ENCODE measurements at regions not wholly inside any gene's neighbourhood (a gene's known extent, or its start where the extent isn't known, plus 50 kb on each side); places are given as distances from the start of the nearest gene placed in this dataset.

DNA sequence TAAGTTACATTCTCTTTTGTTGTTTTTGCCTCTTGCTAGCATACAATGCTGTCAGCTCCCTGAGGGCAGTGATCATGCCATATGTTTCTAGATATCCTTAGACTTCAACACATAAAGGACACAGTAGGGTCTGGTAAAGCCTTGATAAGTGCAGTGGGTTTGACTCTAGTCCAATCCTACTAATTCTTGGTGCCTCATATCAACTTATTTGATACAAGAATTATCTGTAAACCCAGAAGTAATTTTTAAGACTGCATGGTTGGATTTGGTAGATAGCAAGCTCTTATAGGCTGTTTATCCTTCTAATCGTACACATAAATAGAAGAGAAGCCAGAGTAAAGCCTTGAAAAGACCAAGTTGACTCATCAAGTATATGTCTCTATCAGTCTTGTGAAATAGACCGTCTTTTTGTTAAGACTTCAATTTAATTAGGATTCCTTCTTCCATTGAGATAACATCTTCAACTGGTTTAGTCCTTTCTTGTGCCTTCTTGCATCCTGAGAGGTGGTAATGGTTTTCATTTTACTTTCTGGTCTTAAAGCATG, 265.6 kb upstream of the CDIN1 start:
- DNase-seq: no peak

DNA sequence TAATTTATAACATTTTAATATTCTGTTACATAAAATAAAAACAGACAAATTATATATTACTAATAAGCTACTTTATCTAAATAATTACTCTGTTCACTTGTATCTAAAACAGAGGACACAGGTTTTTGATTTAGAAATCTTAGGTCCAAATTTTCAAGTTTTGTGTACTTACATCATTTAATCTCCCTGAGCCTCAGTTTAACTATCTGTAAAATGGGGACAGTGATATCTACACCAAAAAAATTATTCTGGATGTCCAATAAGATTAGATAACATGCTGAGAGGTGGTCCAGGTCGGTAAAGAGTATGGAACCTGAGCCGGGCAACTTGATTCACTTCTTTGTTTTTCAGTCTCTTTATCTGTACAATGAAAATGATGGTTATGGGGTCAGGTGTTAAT, 263.8 kb upstream of the CDIN1 start:
- no peak for DNase-seq

DNA sequence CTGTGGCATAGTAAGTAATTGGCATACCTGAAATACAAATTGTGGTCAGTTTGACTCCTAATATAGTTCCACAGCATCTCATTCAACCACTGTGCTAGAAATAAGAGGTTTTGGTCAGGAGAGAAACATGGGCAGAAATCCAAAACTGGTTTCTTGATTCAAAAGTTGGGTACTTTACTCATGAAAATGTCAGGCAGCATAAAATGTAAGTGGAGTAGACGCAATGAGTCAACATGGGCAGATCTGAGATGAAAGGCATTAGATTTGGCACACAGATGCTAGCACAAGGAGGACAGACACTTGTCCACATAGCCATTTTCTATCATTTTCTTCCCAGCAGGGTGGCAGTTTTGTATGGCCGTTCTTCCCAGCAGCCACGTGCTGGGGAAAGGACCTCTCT, 255.8 kb upstream of the CDIN1 start:
- DNase-seq: no peak

DNA sequence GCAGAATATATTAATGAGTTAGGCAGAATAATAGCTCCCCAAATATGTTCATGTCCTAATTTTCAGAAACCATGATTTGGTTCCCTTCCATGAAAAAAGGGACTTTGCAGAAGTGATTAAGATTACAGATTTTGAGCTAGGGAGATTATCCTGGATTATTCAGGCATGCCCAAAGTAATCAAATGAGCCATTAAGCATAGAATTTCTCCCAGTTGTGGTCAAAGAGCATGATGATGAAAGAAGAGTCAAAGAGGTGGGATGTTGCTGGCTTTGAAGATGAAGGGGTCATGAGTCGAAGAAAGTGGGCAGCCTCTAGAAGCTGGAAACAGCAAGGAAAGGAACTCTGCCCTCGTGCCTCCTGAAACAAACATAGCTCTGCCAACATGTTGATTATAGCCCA, 254.2 kb upstream of the CDIN1 start:
- DNase-seq: no peak

DNA sequence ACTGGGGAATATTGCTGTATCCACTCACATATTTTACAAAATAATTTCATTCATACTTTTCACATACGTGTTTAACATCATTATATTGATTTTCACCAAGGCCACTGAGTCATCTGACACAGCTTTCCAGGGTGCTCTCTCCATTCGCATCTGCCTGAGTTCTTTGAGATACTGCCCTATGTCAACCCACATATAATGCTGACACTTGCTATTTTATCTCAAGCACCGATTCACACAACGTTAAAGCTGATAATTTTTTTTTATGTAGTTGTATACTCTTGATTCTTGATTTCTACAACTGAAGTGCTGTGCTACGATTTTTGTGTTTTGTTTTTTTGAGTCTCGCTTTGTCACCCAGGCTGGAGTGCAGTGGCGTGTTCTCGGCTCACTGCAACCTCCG, 249.8 kb upstream of the CDIN1 start:
- no peak for DNase-seq

DNA sequence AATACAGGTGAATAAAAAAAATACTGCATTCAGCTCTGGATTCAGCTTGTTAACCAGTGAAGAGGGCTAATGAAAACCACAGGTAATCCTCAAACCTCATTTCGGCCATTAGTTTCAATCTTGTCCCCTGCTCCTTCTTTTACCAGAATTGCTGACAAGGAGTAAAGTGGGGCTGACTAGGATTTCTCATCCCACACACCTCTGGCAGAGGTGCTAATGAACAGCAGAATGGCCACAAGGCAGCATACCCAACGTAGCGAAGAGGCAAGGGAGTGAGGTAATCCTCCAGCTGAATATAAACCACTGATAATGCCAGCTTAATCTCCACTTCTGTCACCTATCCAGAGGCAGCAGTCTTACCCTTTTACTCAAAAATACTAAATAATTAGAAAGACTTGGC, 248.8 kb upstream of the CDIN1 start:
- DNase-seq: no peak

DNA sequence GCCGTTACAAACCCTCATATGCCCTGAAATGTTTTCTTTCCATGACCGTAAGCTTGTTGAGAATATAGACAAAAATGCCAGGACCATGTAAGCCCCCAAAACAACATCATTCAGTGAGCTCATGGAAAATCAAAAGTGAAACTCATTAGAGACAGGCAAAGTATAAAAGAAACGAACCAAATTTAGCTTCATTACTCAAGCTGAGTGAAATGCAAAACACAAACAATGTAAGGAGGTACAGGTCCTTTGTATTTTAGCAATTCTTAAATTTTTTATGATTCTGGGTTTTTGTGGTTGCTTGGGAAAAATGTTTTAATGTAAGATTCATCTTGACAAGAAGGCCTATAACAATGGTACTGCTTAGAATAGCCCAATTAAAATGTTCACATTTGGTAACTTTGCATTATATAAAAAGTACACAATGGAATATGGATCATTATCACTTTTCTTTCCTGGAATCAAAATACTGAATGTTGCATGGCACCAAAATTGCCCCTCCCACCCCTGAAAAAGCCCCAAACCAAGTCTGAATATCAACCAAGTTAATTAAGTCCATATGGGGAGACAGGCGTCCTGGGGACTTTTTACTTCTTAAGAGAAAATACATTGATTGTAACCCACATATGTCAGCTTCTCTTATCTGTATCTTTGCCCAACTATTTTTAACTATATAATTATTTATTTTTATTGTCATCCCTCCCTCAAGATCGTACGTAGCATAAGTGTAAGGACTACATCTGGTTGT, 247.7 kb upstream of the CDIN1 start:
- no peak for DNase-seq

DNA sequence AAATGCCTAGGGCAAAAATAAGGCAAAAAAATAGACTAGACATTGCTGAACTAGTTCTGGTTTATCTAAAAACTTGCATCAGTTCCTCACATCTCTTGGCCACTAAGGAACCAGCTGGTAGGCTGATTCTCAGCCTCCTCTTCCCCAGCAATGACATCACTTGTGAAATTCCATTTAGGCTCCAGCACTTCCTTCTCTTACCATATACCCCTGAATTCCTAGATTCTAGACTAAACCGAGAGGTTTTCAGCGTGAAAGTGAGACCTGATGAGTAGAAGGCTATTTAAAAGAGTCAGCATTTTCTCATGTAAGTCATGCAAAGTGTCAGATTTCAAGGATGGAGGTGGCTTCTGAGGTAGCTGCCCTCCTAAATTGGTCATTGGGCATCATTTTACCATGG, 247.1 kb upstream of the CDIN1 start:
- DNase-seq: no peak

DNA sequence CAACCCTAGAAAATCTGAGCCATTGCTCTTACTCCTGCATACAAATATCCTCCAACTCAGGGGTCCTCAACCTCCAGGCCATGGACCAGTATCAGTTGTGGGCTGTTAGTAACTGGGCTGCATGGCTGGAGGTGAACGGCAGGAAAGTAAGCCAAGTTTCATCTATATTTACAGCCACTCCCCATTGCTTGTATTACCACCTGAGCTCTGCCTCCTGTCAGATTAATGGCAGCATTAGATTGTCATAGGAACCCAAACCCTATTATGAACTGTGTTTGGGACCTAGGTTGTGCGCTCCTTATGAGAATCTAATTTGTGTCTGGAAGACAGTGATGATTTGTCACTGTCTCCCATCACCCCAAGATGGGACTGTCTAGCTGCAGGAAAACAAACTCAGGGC, 246.5 kb upstream of the CDIN1 start:
- DNase-seq: no peak

DNA sequence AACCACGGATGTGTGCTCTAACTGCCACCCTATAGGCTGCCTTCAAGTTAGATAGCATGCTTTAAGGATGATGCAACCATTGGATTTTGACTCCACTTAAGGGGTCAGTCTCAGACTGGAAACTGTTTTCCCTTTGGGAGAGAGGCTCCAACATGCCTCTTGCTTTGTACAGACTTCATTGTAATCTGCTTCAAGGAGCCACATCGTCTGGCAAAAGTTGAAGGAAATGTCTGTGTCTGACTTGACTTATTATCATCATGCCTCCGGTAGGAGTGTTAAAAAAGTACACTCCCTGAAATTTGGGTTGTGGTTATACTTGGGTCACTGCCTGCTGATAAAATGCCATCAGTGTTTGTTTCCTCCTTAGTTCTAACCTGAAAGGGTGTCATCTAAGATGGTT, 245.4 kb upstream of the CDIN1 start:
- DNase-seq: no peak

DNA sequence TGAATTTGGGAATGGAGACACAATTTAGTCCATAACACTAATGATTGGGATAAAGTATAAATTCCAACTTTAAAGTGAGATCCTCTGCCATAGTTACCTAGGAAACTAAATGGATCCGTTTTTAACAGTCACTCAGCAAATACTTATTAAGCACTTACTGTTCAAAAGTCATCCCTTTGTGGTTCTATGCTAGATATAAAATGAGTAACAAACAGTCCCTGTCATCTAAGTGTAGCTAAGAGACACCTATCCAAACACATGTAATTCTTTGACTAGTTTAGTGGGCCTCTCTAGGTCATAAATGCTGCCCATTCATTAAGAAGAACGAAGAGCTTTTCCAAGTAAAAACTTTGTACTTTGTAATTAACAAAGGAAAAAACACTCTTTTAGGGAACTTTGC, 244.2 kb upstream of the CDIN1 start:
- DNase-seq: no peak

DNA sequence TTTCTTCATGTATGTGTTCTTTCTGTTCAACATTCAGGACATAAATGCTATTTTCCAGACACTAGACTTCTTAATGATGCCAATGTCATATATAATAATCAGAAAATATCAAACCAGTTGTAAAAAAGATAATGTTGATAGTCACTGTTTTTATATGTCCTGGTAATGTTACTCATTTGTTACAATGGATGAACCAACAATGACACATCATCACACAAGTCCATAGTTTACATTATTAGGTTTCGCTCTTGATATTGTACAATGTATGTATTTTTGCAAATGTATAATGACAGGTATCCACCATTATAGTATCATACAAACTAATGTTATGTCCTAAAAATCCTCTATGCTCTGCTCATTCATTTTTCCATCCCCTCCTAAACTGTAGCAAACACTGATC, 243.8 kb upstream of the CDIN1 start:
- no peak for DNase-seq

DNA sequence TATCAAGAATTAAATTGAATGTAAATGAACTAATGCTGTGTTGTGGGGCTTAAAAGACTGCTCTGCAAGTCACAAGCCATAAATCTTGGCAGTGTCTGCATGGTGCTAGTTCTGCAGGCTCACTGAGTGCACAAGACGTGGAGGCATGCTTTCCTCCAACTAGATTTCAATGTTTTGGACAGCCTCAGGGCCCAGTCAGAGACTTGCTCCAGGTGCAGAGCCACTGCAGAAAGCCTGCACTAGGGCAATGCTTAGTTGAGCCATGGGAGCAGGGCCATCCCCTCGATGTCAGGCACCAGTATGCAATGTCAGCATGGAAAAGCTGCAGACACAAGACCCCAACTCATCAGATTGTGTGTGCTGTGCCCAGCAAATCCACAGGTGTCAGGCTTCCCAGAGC, 234.5 kb upstream of the CDIN1 start:
- no peak for DNase-seq

DNA sequence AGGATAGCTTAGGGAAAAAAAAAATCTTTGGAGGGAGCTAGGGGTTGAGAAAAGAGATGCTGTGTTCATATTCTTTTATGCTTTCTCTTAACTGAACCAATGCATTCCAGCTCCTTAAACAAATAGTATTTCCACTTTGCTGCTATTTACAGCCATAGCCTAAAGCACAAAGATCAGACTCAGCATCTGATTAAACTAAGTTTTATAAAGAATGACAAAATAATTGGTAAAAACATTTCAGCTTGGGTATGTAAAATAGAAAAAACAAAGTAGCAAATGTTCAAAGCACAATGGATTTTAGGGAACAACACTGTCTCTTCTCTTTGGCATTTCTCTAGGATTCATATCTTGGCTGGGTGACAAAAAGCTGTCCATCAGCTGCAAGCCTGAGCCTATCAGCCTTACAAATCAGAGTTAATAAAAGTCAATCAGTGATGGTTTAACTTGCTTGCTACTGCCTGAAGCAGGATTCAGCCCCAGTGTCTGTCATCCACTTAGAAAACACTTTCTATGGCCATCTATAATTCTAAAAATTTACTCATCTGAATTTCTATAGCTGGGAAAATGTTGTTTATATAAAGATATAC, 232.1 kb upstream of the CDIN1 start:
- DNase-seq: no peak

DNA sequence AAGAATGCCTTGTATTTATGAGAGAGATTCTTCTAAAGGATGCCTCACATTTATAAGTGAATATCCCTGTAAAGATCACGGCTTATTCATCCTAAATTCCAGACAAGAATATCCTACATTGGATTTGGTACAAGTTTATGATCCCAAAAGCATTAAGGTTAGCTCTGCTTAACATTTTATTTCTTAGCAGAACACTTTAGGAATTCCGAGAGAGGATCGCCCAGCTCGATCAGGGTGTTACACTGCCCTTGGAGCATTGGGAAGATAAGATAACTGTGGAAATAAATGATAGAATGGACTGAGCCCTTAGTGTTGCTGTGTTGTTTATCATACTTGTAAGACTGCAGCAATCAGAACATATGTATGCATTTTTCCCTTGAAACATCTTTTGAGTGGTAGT, 223.0 kb upstream of the CDIN1 start:
- no peak for DNase-seq

DNA sequence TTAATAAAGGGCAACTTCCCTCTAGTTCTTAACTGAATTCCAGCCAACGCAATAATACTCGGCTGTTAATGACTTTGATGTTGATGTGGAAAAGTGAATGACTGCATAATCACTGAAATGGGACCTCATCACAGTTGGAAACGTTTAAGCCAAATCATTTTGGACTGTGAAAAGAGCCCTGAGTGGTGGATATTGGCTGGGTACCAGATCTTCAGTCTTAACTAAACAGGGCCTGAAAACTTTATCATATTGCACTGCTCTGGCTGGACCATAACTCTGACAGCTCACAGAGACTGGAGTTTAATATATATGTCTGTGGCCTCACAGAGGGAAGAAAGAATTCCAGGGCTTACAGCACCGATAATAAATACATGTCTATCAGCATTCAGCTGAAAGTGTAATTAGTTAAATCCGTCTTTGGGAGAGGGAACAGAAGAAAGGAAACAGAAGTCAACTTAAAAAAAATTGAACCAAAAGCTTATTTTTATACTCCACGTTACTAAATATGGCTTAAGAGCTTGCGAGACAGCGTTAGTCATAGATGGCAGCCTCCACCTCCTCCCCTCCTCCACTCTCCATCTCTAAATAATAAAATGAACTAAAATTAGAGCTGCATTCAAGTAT, 222.3 kb upstream of the CDIN1 start:
- DNase-seq: no peak

DNA sequence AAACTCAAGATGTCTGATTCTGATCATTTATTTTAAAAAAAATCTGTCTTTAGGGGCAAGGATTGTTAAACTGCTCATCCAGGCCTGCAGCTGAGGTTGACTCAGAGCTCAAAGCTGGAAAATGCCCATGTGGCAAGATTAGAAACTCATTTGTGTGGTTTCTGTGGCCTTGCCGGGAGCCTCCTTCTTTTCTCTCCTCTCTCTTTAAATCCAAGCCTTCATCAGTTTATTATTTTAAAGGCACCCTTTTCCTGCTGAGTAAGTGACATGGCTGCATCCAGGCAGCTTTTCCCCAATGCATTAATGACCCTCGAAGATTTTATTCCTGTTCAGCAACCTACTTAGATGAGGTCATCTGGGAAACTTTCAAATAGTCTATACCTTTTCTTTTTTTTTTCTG, 221.3 kb upstream of the CDIN1 start:
- no peak for DNase-seq

DNA sequence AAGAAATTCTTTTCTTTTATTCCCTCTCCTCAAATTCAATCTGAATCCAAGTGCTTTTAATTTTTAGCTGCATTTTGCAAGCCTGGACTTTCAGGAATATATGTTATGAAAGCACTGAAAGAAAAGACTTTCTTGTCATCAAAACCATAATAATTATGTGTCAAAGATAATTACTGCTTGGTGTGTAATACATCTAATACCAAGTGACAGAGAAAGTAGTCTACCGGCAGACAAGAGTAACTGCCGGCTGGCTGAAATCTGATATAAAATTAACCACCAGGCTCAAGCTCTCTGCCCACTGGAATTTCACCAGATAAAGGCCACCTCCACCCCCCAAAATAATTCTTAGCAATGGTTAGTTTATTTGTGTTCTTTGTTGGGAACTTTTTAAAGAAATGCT, 220.9 kb upstream of the CDIN1 start:
- no peak for DNase-seq

DNA sequence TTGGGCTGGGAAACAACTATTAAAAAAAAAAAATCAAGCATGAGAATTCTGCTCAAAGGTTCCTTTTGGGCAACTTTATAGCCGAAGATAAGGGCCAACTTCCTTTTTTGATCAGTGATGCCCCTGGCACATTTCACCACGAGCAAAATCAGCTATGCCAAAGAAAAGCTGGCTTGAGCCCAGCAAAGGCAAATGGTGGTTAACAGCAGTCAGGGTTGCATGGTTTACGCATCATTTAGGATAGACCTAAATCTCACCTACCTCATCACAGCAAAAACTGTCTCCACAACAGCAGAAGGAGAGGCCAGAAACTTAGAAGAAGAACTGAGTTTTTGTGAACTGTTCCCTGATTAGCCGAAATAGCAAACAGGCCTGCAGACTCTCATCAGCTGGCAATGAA, 220.1 kb upstream of the CDIN1 start:
- no peak for DNase-seq

DNA sequence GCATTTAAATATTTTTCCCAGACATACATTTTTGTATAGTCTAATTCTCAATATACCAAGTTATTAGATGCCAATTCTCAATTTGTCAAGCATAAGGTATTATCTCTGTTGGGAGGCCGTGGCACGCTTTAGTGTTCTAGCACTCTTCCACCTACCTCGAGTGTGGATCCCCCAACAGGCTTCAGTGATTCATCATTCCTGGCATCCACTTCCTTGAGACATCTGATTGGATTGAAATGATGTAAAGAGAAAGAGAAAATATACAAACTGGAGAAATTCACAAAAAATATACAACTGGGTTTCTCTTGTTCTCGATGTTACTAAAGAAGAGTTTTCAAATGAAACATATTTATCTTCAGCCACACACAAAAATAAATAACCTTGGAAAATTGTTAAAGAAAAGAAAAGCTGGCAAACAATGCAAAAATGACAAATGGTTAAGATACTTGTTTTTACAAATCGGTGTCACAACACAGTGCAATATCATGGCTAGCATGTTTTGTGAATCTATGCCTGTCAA, 218.0 kb upstream of the CDIN1 start:
- no peak for DNase-seq

DNA sequence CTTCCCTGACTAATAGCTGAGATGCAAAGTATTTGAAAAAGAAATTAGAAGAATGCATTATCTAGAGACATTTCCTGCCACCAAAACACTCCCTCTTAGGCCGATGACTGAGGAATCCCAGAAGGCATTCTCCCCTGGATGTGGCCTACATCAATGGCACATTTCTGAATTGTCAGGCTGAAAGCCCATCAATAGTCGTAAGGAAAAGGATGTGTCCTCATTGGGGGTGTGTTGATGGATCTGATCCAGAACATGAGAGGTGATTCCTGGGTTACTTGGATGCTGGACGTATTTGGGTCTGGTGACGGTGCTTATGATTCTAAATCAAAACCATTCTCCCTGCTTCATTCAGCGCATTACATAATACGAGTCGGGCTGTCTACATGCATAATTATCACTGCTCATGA, 216.9 kb upstream of the CDIN1 start:
- DNase-seq: no peak

DNA sequence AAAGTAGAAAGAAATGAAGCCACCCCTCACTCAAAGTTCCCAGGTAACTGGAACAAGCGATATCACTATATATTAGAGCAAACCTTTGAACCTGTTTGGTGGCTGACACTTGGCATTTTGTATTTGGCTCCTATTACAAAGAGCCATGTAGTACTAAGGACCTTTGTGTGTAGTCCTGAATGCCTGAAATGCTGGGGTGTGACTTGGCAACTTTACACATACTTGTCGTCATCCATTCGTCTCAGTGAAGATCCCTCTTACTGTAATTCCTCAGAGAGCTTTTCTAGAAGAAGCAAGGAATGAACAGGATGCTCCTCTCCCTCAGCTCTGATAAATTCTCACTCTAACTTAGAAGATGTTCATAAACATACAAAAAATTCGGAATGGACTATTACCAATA, 216.1 kb upstream of the CDIN1 start:
- DNase-seq: no peak

DNA sequence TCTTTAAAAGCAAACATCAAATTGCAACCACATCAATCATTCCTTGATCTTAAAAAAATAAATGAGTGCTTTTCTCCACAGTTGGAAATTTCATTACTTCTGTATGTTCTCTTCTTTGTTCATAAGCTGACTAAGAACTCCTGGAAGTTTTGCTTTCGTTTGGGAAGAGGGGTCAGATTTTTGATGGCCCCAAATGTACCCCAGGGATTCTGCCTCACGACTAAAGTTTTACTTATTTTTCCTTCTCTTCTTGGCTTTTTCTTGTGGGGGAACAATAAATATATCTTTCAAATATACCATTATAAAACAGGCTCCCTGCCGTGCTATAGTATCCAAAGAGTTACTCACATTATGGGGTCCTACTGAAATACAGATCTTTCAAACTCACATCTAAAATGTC, 215.0 kb upstream of the CDIN1 start:
- DNase-seq: no peak

DNA sequence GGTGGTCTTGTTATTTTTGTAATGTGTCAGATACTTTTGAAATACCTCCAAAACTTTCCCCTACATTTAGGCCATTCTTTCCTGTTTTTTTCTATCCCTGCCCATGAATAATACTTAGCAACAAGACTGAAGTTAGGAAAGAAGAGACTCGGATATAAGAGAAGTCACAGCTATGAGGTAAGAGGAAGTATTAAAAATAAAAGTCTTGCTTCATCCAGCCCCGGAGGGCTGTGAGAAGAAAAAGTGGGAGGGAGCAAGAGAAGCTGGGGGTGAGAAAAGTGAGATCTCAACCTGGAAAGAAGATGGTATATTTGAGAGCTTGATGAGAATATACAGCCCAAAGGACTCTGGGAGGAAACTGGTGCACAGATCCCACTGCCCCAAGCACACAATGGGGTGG, 213.5 kb upstream of the CDIN1 start:
- no peak for DNase-seq
